Upper lobe of right lung (tissue), 1 donor: ENCODE measurements at regions not wholly inside any gene's neighbourhood (a gene's known extent, or its start where the extent isn't known, plus 50 kb on each side); places are given as distances from the start of the nearest gene placed in this dataset.

ENCODE experiments used
- ATAC-seq: fragments of 200-7000 bp; cut with Tn5 transposase; one replicate; pipeline ENCODE4 v1.9.1; 2020; ENCODE audit warnings: mild to moderate bottlenecking, moderate library complexity
- DNase-seq: peaks from one replicate; pipeline ENCODE4 v3.0.0-alpha.2; 2020
- H3K27ac ChIP-seq: fragments of 200-600 bp; one replicate; pipeline ENCODE4 v1.8.0; 2022
- H3K27me3 ChIP-seq: fragments of 200-600 bp; one replicate; pipeline ENCODE4 v1.8.0; 2022; ENCODE audit warnings: mild to moderate bottlenecking
- H3K36me3 ChIP-seq: fragments of 200-600 bp; one replicate; pipeline ENCODE4 v1.8.0; 2022
- H3K4me1 ChIP-seq: fragments of 200-600 bp; one replicate; pipeline ENCODE4 v1.8.0; 2022
- H3K4me3 ChIP-seq: fragments of 200-600 bp; one replicate; pipeline ENCODE4 v1.8.0; 2022; ENCODE audit warnings: mild to moderate bottlenecking
- H3K9me3 ChIP-seq: fragments of 200-600 bp; one replicate; pipeline ENCODE4 v1.8.0; 2022
- CTCF ChIP-seq: fragments of 200-600 bp; IDR thresholded peaks from one replicate; pipeline ENCODE4 v1.8.0; 2022; ENCODE audit warnings: antibody characterized with exemption
- intact Hi-C: fragments of 100-400 bp; cut with DNase I; formaldehyde crosslinking; loops from one replicate; pipeline ENCODE4 v1.11.0; 2022
- donor health status: DM: no; HTN: yes; CAD: no; lungs with severe emphysema.

DNA sequence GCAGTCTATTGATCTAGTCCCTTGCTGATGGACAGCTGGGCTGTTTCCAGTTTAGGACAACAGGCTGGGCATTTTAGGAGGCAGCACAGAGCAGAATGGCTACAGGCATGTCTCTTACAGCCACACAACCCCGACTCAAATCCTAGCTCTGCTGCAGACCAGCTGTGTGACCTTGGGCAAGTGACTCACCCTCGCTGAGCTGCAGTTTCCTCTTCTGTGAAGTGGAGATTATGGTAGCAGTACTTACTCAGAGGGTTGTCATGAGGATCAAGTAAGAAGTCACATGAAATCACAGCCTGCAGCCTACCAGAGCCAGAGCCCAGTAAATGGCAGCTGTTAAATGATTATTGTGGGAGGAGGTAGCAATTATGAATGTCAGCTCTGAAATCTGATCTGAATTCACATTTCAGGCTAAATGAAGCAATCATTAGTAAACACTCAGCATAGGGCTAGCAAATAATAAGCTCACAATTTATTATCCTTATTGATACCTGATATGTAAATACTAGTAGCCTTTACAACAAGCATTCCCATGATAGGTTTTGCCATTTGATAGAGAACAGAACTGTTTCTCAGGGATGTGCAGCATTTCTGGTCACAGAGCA lies 58.9 kb downstream of the MYEOV start:
- intact Hi-C loops = no loop called here
- no peak for TF ChIP-seq CTCF
- no peaks in the 10 kb centered on the region for H3K36me3 ChIP-seq
- H3K4me1 ChIP-seq = peaks cover 5% of the 10 kb centered on the region
- H3K9me3 ChIP-seq = no peaks in the 10 kb centered on the region
- peak; percentile 52 for ATAC-seq
- no peaks in the 10 kb centered on the region for H3K27me3 ChIP-seq
- no peak overlapping the region for H3K27ac ChIP-seq
- no peak overlapping the region for H3K4me3 ChIP-seq
- DNase-seq = no peak

DNA sequence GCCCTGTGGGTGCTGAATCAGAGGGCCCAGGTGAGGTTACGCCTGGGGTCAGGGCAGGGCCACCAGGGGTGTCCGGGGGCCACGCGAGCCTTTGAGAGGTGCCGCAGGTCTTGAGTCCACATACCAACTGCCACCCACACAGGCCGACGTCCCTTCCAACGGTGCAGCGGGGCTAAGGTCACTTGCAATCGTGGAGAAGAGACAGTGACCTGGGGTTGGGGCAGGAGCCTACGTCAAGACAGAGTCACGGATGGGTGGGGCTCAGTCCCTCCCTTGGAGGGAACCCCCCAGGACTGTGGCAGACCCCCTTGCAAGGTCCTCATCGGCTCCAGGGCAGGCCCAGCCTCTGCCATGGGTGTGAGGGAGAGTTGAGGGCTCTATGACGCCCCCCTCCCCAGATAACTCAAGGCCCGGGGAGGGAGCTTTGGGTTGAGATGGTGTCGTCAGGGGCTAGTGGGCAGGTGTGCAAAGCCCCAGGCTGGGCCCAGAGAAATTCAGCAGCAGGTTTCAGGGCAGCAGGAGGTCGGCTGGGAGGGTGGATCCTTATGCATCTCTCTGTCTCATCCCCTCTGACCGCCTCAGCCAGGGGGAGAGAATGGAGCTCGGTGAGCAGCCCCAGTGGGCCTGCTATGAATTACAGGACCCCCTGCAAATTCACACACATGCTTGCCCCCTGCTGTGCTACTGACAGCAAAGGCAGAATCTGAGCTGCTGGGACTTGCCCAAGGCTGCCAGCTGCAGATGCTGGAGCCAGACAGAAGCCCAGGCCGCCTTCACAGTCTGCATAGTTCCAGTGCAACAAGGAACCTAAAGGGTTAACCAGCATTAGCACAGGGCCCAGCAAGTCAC lies 60.0 kb downstream of the MYEOV start:
- intact Hi-C loops = no loop called here
- Histone ChIP-seq H3K4me3 (no peak overlapping the region), H3K36me3 (no peaks in the 10 kb centered on the region), H3K9me3 (no peaks in the 10 kb centered on the region), H3K4me1 (peaks cover 5% of the 10 kb centered on the region), H3K27me3 (no peaks in the 10 kb centered on the region), H3K27ac (no peak overlapping the region)
- no peak for DNase-seq
- no peak for TF ChIP-seq CTCF
- ATAC-seq = no peak

GRCh38 chr11:69354545-69354897 lies 60.6 kb downstream of the MYEOV start:
- no peak for TF ChIP-seq CTCF
- ATAC-seq = no peak

GRCh38 chr11:69355346-69355940 lies 61.5 kb downstream of the MYEOV start:
- Histone ChIP-seq H3K9me3 (no peaks in the 10 kb centered on the region), H3K4me3 (no peak overlapping the region), H3K36me3 (no peaks in the 10 kb centered on the region), H3K4me1 (peaks cover 5% of the 10 kb centered on the region), H3K27ac (no peak overlapping the region), H3K27me3 (no peaks in the 10 kb centered on the region)
- no peak for DNase-seq
- no peak for TF ChIP-seq CTCF
- ATAC-seq = no peak
- intact Hi-C loops = no loop called here

More at GRCh38 chr11:69354545-69354897, 60.6 kb downstream of the MYEOV start:
- DNase-seq = no peak
- Histone ChIP-seq H3K9me3 (no peaks in the 10 kb centered on the region), H3K27ac (no peak overlapping the region), H3K36me3 (no peaks in the 10 kb centered on the region), H3K4me1 (peaks cover 5% of the 10 kb centered on the region), H3K4me3 (no peak overlapping the region), H3K27me3 (no peaks in the 10 kb centered on the region)
- intact Hi-C loops = no loop called here

GRCh38 chr11:69355959-69356702 lies 62.2 kb downstream of the MYEOV start:
- no peaks in the 10 kb centered on the region for H3K9me3 ChIP-seq
- no peak for DNase-seq
- H3K27me3 ChIP-seq = no peaks in the 10 kb centered on the region
- H3K36me3 ChIP-seq = no peaks in the 10 kb centered on the region
- no peak for ATAC-seq
- H3K27ac ChIP-seq = no peak overlapping the region
- peaks cover 5% of the 10 kb centered on the region for H3K4me1 ChIP-seq
- intact Hi-C loops = no loop called here
- TF ChIP-seq CTCF = no peak
- no peak overlapping the region for H3K4me3 ChIP-seq
